Amniotic stem cell (primary cell): ENCODE measurements at regions not wholly inside any gene's neighbourhood (a gene's known extent, or its start where the extent isn't known, plus 50 kb on each side); places are given as distances from the start of the nearest gene placed in this dataset.
"Not testable (repeated sequence)": the region's sequence is repeated elsewhere in the genome, so short reads cannot be mapped to it uniquely, and the experiment has no call there.

Source experiments
- DNase-seq: peaks from one replicate; lab custom pipeline; 2025; lab: John Stamatoyannopoulos, UW

DNA sequence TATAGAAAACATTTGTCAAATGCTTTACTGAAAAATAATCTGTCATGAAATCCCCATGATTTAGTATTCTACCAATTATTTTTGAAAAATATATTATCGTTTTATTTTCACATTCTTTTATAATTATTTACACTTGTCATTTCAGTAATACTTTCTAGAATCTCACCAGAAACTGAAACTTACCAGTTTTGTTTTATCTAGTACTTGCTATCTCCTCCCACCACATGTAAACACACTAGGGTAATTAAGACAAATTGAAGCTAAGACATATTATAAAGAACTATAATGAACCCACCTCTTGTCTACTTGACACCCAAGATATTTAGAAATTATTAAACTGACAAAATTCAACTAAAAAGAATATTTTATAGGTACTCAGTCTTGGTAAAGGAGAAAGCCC is 51.5 kb upstream of the GRM3 start:
- no peak for DNase-seq

DNA sequence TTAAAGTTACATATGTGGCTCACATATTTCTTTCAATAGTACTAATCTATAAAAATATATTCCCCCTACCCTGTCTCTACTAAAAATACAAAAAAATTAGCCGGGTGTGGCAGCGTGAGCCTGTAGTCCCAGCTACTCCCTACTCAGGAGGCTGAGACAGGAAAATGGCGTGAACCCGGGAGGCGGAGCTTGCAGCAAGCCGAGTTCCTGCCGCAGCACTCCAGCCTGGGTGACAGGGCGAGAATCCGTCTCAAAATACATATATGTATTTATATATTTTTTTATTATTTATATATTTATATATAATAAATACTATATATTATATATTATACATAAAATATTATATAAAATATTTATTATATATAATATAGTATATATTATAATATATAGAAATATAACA is 69.7 kb upstream of the GRM3 start:
- DNase-seq: no peak

DNA sequence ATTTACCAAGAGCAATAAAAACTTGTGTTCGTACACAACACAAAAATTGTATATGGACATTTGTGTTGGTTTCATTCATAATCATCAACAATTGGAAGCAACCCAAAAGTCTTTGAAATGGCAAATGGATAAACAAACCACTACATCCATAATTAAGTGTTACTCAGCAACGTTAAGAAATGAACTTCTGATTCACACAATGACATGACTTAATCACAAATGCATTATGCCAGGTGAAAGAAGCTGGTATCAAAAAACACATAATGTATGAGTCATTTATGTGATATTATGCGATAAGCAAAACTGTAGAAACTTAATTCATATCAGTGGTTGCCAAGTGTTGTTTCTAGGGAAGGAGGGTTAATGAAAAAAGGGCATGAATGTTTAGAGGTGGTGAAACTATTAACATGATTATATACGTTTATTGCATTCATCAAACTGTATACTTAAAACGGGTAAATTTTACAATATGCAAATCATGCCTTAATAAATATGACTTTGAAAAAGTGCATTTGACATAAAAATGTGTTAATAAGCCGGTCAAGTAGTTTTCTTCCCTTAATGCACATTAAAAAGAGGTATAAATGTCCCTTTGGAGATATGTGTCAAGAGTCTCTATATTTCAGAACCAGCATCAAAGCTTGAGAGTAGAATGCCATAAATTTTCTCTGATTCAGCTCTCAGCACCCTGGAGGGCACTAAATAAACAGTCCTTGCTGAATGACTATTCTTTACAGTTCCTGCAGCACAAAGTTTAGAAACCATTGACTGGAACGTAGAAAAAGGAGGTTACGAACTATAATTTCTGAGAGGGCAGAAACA is 84.8 kb upstream of the GRM3 start:
- no peak for DNase-seq

DNA sequence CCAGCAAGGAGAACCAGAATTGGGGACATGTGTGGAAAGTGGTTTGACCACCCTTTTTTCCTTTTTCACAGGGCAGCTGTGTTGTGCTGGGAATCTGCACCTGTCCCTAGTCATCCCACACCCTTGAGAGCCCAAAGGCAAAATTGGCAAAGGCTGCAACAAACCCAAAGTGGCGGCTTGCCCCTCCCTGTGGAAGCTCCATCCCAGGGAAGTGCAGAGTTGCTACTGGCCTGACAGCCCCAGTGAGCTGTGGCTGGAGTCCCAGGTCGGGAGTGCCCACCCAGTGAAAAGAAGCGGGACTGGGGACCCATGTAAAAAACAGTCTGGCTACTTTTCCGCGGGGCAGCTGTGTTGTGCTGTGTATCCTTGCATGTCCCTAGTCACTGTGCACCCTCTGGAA is 109.1 kb upstream of the GRM3 start:
- DNase-seq: no peak

DNA sequence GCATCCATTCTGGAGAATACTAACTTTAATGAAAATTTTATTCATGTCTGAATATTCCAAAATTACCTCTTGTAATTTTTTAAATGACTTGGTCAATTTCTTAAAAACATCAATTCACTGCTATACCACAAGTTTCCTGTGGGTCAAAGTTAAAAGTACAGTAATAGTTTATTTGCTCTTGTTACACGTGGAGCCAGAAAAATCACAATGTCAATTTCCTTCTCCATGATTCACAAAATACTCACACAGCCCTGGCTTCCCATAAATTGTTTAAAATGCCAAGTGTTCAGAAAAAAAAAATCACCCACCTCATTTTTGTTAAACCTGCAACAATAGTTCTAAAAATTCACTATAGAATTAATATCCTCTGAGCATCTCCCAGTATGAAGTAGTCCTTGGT is 139.5 kb upstream of the GRM3 start:
- no peak for DNase-seq

DNA sequence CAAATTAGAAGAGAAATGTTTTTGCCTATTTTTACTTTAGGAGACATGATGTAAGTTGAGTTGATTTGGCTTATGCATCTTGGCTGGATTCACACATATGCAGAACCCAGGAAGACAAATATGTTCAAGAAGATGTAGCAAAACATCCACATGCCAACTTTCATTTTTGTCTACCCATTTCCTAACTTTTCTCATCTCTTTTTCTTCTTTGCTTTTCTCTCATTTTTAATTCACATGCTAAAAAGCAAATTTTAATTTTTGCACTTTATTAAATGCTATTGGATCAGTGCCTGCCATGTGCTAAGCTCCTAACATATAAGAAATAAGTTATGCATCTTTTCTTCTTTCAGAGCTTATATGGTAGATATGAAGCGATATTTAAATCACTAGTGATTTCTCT is 143.7 kb upstream of the GRM3 start:
- no peak for DNase-seq

DNA sequence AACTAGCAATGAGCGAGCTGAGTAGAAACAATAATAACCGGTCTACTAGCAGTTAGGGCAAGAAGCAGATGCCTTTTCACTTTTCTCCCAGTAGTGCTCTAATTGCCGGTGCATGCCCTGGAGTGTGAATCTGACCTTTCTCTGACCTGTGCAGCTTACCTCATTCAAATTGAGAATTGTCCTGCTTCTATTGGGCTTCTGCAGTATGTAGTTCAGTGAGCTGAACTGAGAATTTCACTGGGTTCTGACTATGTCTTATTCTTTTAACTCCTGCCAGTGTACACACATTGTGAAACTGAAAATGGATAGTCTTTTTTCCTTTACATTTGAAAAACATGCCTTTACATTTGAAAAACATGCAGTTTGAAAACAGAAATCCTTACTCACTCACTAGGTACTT is 157.9 kb upstream of the GRM3 start:
- DNase-seq: no peak

DNA sequence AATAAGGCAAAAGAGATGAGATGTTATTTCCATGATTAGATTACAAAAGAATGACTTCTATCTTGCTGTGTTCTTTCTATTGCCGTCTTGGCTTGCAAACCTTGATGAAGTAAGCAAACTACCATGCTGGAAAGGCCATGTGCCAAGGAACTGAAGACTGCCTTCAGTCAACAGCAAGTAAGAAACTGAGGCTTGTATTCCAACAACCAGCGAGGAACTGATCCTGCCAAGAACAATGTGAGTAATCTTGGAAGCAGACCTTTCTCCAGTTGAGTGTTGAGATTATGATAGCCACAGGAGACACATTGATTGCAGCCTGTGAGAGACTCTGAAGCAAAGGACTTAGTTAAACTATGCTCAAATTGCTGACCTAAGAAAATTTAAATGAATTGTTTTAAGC is 164.6 kb upstream of the GRM3 start:
- no peak for DNase-seq

DNA sequence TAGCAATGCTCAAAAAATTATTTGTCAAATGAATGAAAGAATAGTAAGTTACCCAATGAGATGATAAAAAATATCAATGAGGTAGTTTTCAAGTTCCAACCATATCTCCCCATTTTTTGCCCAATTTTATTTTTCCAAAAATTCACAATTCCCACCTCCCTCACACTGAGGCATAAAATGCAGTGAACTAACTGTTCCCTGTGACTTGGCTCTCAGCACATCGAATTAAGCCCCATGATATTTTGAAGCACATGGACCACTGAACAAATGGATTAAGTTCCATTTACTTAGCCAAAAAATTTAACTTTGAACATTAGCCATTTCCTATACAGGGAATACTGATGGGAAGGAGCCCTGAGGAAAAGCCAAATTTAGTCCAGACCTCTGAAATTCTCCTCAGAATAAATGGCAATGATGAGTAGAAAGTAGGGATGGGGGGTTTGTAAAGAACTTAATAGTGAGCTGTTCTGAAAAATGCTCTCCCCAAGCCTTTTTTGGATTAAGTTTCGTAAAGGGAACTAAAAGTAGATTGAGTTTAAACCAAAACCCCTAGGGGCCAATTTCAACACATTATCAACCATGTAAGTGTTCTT is 166.3 kb upstream of the GRM3 start:
- no peak for DNase-seq

DNA sequence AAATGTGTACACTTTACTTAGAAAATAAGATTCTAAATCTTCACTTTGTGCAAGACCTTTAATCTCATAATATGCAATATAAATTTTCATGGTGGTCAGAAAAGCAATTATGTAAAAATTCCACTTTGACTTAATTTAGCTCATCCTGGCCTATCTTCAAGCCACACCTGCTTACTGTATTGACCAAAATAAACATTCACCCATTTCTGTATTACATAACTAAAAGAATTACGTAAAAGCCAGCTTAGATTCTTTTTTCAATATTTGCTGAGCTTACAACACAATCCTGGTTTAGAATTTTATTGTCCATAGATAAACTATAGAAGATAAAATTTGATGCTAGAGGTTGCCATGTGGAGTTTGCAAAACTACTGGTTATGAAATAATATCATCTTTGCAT is 172.9 kb upstream of the GRM3 start:
- DNase-seq: no peak

DNA sequence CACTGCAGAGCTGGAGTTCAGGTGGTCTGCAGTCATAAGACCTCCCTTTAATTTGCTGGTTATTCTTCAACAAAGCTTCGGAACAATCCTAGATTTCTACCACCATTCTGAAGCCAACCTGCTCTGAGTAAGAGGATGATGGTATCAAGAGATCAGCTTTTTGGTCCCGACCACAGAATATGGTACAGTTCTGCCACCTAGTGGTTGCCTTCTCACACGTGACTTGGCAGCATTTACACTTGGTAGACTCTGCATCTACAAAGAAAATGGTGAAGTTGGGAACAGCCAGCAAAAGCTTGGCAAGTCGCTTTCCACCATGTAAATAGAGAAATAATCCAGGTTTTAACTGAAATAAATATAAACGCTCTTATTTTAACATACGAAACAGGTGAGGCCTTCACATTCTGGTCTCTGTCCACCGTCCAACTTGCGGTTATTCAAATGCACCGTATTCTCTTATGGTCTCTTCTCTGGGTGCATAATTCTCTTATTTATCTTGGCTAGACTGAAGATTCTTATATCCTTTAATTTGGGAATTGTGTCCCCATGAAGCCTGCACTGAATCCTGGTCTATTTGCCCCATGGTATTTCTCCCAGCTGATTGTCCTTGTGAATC is 173.9 kb upstream of the GRM3 start:
- DNase-seq: peak; percentile 58

DNA sequence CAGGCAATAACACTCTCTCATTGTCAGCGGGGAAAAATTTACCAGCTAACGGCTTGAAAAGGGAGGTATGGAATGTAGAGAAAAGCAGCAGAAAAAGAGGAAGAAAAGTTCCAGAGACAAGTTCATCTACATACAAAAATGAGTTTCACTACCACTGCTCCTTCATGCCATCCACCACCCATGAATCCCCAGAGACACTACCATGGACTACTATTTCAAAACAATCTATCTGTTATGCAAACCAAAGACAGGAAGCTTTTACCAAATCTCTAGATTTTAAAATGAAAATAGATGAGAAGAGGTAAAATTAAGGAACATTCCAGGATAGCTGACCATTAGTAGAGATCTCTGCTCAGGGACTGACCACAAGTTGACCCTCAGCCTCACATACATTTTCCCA is 189.0 kb upstream of the GRM3 start:
- no peak for DNase-seq

DNA sequence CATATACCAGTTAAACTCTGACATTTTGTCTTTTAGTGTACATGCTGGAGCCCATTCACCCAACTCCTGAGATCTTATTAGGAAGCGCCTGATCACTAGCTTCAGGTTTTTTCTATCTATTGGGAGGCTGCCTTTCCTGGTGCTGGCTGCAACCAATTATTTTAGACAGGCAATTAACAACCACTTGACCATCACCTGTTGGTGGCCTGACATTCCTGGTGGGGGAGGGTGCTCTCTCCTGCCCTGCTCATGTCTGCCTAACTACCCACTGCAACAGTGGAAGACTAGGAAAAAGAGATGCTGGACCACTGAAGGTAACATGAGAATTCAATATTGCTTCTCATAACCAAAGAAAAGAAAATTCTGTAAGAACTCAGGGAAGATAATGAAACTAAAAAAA is 190.3 kb upstream of the GRM3 start:
- no peak for DNase-seq

DNA sequence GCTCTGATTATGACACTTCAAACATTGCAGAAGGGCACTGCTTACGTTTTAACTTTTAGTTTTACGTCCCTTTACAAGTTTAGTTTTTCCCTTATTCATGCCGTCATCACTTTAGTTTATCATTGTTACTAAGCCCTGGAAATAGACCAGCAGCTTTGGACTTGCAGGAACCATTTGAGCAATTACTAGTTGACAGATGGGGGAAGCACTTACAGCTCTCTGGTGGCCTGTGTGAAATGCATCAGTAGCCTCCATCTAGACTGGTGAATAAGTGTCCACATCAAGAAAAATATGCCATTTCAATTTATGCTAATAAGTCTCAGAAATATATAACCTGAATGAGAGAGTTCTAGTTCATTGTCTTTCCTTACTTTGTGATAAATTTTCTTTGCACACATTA is 194.9 kb upstream of the GRM3 start:
- no peak for DNase-seq

DNA sequence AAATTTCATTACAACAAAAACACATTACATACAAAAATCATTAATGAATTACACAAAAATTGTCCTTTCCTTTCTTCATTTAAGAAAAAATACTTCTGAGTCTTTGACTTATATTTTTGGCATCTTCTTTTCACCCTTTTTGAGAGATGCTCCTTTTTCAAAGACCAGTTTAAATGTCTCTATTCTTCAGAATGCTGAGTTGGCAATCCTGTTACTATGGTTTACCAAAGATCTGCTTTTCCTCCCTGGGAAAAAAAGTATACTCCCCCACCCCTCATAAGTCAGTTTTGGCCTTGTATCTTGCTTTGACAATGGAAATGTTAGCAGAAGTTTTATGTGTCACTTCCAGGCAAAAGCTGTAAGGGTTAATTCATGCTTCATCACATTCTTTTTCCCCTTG is 198.4 kb upstream of the GRM3 start:
- DNase-seq: no peak

DNA sequence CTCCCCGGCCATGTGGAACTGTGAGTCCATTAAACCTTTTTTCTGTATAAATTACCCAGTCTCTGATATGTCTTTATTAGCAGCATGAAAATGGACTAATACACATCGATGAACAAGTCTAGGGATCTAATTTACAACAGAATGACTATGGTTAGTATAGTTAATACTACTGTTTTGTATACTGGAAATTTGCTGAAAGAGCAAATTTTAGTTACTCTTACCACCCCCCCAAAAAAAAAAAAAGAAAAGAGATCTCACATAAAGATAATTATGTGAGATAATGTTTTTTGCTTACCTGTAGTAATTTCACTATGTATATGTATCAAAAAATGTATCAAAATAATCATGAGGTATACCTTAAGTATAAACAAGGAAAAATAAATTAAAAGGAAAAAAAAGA is 199.5 kb upstream of the GRM3 start:
- no peak for DNase-seq

DNA sequence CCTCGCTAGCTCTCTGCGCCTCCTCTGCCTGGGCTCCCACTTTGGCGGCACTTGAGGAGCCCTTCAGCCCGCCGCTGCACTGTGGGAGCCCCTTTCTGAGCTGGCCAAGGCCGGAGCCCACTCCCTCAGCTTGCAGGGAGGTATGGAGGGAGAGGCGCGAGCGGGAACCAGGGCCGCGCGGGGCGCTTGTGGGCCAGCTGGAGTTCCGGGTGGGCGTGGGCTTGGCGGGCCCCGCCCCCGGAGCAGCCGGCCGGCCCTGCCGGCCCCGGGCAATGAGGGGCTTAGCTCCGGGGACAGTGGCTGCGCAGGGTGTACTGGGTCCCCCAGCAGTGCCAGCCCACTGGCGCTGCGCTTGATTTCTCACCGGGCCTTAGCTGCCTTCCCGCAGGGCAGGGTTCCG is 203.3 kb upstream of the GRM3 start:
- DNase-seq: not testable (repeated sequence)

DNA sequence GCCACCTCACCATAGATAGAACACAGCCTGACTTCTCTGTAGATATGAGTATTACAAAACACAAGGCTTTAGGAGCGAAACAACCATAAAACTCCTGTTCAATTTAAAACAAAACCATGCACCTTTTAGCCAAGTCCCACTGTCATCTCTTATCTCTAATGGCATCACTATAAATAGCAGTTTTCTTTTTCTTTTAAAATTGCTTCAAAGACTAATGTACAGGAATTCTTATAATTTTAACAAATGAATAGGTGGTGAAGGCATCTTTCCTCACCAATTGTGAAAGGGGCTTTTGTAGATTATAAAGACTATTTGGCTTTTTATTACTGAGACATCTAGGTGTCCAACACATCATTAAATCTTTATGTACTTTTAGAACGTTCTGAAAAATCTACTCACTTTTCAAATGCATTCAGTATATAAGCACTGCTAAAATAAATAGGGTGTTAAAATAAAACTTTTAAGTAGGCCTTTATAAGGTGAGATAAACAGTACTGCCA is 205.7 kb upstream of the GRM3 start:
- DNase-seq: no peak

DNA sequence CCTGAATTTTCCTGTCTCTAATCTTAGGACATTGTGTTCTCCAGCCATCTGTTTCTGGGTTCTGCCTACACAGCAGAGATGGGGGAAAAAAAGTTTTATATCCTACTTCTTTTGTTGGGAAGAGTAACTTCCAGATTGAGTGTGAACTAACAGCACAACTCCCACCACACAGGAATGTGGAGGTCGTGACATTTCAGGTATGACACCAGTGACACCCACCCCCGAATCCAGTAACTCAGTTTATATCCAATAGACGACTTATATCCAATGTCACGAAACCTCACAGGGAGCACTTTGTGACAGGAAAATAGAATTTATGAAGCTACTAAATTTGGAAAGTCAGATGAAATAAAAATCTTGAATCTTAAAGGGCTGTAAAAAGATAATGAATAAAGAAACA is 211.9 kb upstream of the GRM3 start:
- no peak for DNase-seq

DNA sequence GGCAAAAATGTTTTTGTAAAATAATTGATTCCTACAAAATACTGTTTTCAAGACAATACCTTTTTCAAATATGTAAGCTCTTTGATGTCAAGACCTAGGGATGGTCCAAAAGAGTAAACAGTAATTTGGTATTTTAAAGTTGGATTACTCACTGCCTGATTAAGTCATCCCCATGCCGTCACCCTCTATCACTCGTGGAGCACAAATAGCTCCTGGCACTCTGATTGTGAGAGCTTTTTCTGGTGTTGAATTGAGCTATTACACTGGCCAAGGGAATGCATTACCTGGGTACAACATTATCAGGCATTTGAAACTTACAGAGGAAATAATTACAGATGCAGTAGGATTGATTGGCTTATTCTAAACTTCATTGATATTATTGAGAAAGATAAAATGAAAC is 231.9 kb upstream of the GRM3 start:
- DNase-seq: no peak

DNA sequence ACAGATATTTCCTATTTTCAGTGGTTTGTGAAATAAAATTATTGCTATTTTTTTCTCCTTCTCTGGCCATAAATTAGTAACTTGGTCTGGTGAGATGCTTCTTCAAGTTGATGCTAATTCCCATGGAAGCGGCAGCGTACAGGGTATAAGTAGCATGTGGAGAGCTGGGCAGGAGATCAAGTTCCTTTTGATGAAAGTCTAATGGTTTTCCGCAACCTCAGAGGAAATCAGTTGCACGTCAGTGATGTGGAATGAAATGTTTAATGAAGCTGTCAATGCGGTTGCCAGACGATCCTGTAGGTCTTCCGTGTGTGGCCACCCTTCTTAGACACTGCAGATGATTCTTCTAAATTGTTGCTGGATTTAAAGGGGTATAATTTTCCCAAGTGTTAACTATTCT is 236.4 kb upstream of the GRM3 start:
- DNase-seq: no peak

DNA sequence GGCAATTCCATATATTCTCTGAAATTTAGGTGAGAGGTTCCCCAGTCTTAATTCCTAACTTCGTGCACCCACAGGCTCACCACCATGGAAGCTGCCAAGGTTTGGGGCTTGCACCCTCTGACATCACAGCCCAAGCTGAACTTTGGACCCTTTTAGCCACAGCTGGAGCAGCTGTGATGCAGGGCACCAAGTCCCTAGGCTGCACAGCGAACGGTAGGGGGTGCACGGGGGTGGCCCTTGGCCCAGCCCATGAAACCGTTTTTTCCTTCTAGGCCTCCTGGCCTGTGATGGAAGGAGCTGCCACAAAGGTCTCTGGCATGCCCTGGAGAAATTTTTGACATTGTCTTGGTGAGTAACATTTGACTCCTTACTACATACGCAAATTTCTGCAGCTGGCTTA is 251.9 kb upstream of the GRM3 start:
- no peak for DNase-seq

DNA sequence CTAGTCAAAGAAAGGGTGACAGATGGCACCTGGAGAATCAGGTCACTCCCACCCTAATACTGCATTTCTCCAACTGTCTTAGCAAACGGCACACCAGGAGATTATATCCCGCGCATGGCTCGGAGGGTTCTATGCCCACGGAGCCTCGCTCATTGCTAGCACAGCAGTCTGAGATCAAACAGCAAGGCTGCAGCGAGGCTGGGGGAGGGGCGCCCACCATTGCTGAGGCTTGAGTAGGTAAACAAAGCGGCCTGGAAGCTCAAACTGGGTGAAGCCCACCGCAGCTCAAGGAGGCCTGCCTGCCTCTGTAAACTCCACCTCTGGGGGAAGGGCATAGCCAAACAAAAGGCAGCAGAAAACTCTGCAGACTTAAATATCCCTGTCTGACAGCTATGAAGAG is 268.1 kb upstream of the GRM3 start:
- DNase-seq: not testable (repeated sequence)

DNA sequence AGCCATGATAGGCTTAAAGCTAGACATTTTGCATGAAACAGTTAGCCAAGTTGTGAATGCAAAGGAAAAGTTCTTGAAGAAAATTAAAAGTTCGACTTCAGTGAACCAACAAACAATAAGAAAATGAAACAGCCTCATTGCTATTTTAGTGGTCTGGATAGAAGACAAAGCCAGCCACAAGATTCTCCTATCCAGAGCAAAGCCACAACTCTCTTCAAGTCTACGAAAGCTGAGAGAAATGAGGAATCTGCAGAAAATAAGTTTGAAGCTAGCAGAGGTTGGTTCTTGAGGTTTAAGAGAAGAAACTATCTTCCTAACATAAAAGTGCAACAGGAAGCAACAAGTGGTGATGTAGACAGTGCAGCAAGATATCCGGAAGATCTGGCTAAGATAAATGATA is 271.4 kb upstream of the GRM3 start:
- DNase-seq: no peak
